SU-DHL-6 (cell line): ENCODE measurements at regions not wholly inside any gene's neighbourhood (a gene's known extent, or its start where the extent isn't known, plus 50 kb on each side); places are given as distances from the start of the nearest gene placed in this dataset.

ENCODE experiments used
- EZH2phosphoT487 ChIP-seq: fragments of 200-600 bp; sonication (generic), shearing (Covaris generic); conservative IDR thresholded peaks from 2 replicates; pipeline ENCODE4 v1.6.1; 2018; ENCODE audit warnings: mild to moderate bottlenecking, antibody characterized with exemption, low read length, moderate library complexity, mixed read lengths
- TF ChIP-seq, protein P1 (sequence below): fragments of 200-600 bp; sonication (generic); IDR thresholded peaks from one replicate; pipeline ENCODE4 v1.5.1; 2017; ENCODE audit warnings: antibody characterized with exemption, mild to moderate bottlenecking, low read length, moderate library complexity; ENCODE audit not compliant: insufficient read depth, poor library complexity, severe bottlenecking

GRCh38 chr10:3563298-3563697 is 221.7 kb downstream of the KLF6 start:
- TF ChIP-seq, protein P1, sequence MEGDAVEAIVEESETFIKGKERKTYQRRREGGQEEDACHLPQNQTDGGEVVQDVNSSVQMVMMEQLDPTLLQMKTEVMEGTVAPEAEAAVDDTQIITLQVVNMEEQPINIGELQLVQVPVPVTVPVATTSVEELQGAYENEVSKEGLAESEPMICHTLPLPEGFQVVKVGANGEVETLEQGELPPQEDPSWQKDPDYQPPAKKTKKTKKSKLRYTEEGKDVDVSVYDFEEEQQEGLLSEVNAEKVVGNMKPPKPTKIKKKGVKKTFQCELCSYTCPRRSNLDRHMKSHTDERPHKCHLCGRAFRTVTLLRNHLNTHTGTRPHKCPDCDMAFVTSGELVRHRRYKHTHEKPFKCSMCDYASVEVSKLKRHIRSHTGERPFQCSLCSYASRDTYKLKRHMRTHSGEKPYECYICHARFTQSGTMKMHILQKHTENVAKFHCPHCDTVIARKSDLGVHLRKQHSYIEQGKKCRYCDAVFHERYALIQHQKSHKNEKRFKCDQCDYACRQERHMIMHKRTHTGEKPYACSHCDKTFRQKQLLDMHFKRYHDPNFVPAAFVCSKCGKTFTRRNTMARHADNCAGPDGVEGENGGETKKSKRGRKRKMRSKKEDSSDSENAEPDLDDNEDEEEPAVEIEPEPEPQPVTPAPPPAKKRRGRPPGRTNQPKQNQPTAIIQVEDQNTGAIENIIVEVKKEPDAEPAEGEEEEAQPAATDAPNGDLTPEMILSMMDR, result no peak
- no peak for TF ChIP-seq EZH2phosphoT487
